ENCODE measurements at regions not wholly inside any gene's neighbourhood (a gene's known extent, or its start where the extent isn't known, plus 50 kb on each side); places are given as distances from the start of the nearest gene placed in this dataset.

GRCh38 chr3:55296030-55296429, 191.1 kb downstream of the WNT5A start:
- Histone ChIP-seq H3K4me3 (no peak overlapping the region), H3K27me3 (no peaks in the 10 kb centered on the region), H3K9me3 (no peaks in the 10 kb centered on the region), H3K27ac (no peak overlapping the region), H3K36me3 (no peaks in the 10 kb centered on the region), H3K4me1 (no peaks in the 10 kb centered on the region)
- DNase-seq, result no peak
- no peak for ATAC-seq
- intact Hi-C loops (cut with DNase I), result no loop called here
- no peak for TF ChIP-seq CTCF (IDR thresholded peaks at IDR 0.05)

DNA sequence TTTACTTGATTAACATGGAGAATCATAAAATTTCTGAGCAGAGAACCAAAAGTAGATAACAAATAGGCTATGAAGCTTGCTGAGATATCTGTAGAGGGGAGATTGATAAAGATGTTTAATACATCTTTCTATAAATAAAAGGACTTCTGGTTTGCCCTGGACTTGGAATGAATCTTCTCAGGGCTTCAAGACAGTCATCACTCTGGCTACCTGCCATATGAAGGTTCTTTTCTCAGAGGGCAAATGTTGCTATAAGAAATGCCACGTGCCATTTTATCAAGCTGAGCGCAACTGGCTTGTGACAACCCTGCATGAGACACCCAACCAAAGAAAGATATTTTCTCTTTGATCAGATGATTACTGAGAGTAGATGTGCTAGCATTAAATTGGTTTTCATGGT, 192.5 kb downstream of the WNT5A start:
- ATAC-seq, result no peak

GRCh38 chr3:55292360-55292759, 194.7 kb downstream of the WNT5A start:
- H3K36me3 ChIP-seq, result no peaks in the 10 kb centered on the region
- no peak for TF ChIP-seq CTCF (IDR thresholded peaks at IDR 0.05)
- intact Hi-C loops (cut with DNase I), result no loop called here
- H3K4me3 ChIP-seq, result no peak overlapping the region
- no peak for ATAC-seq
- H3K27ac ChIP-seq, result no peak overlapping the region
- no peaks in the 10 kb centered on the region for H3K9me3 ChIP-seq
- DNase-seq, result no peak
- no peaks in the 10 kb centered on the region for H3K4me1 ChIP-seq
- no peaks in the 10 kb centered on the region for H3K27me3 ChIP-seq

More for the DNA sequence above, 192.5 kb downstream of the WNT5A start:
- no peak overlapping the region for H3K4me3 ChIP-seq
- H3K9me3 ChIP-seq, result no peaks in the 10 kb centered on the region
- no peaks in the 10 kb centered on the region for H3K27me3 ChIP-seq
- H3K36me3 ChIP-seq, result no peaks in the 10 kb centered on the region
- H3K4me1 ChIP-seq, result no peaks in the 10 kb centered on the region
- TF ChIP-seq CTCF (IDR thresholded peaks at IDR 0.05), result no peak
- intact Hi-C loops (cut with DNase I), result no loop called here
- DNase-seq, result no peak
- H3K27ac ChIP-seq, result no peak overlapping the region

DNA sequence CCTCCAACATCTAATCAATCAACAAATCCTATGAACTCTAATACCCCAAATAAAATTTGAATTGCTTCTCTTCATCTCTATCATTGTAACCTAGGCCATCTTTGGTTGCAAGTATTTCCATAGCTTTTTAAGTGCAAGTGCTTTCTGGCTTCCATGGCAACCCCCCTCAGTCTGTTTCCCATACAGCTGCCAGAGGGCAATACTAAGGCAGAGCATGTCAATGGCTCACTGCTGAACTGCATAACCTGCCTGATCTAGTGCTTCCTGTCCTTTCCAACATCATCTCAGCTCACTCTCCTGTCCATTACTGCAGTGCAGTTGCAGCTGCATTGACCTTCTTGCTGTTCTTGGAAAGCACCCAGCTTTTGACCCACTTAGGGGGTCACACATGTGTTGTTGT, 198.4 kb downstream of the WNT5A start:
- no peak for ATAC-seq
- no peak for DNase-seq
- Histone ChIP-seq H3K9me3 (no peaks in the 10 kb centered on the region), H3K27ac (no peak overlapping the region), H3K36me3 (no peaks in the 10 kb centered on the region), H3K27me3 (no peaks in the 10 kb centered on the region), H3K4me3 (no peak overlapping the region), H3K4me1 (no peaks in the 10 kb centered on the region)
- intact Hi-C loops (cut with DNase I), result no loop called here
- TF ChIP-seq CTCF (IDR thresholded peaks at IDR 0.05), result no peak

GRCh38 chr3:55286693-55287092, 200.4 kb downstream of the WNT5A start:
- intact Hi-C loops (cut with DNase I), result no loop called here
- no peaks in the 10 kb centered on the region for H3K9me3 ChIP-seq
- H3K4me1 ChIP-seq, result no peaks in the 10 kb centered on the region
- TF ChIP-seq CTCF (IDR thresholded peaks at IDR 0.05), result no peak
- ATAC-seq, result no peak
- H3K27me3 ChIP-seq, result no peaks in the 10 kb centered on the region
- no peak for DNase-seq
- H3K27ac ChIP-seq, result no peak overlapping the region
- H3K4me3 ChIP-seq, result no peak overlapping the region
- H3K36me3 ChIP-seq, result no peaks in the 10 kb centered on the region

DNA sequence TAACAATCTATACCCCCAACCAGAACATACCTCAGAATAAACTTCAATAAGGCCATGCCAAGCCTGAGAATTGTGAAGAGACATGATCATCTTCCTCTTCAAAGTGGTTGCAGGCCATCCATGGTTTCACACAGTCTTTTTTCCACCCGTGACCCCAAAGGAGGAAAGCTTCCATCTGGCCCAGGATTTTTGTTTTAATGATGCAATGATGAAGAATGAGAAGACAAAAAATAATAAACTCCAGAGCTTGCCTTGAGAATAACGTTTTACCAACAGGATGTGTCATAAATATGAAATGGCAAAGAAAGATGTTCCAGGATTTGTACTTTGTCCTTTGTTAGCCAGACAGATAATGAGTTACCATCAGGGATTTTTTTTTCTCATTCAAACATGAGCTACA, 201.9 kb downstream of the WNT5A start:
- Histone ChIP-seq H3K27ac (no peak overlapping the region), H3K4me1 (no peaks in the 10 kb centered on the region), H3K9me3 (no peaks in the 10 kb centered on the region), H3K36me3 (no peaks in the 10 kb centered on the region), H3K27me3 (no peaks in the 10 kb centered on the region), H3K4me3 (no peak overlapping the region)
- ATAC-seq, result no peak
- intact Hi-C loops (cut with DNase I), result no loop called here
- DNase-seq, result no peak
- TF ChIP-seq CTCF (IDR thresholded peaks at IDR 0.05), result no peak

Data from upper lobe of right lung (tissue), 1 donor.